Lower leg skin (tissue), 4 donors: ENCODE measurements at regions not wholly inside any gene's neighbourhood (a gene's known extent, or its start where the extent isn't known, plus 50 kb on each side); places are given as distances from the start of the nearest gene placed in this dataset.

Experiments used
- DNase-seq, 2 donors: peaks; one replicate each; pipeline ENCODE4 v3.0.0-alpha.2; 2019; ENCODE audit warnings: low spot score in 2 of 2
- H3K4me3 ChIP-seq: fragments of 200-600 bp; sonication (generic); 2 replicates; pipeline ENCODE4 v1.5.1; 2017; ENCODE audit warnings: mild to moderate bottlenecking, low read depth; ENCODE audit not compliant: poor library complexity, severe bottlenecking
- POLR2A ChIP-seq, 2 donors: fragments of 450-650 bp; IDR thresholded peaks; one replicate each; pipeline ENCODE4 v1.6.1; 2016 to 2017; ENCODE audit warnings: antibody characterized with exemption in 2 of 2, mild to moderate bottlenecking in 1 of 2, moderate library complexity in 1 of 2
- WGBS, 2 donors: methylation state at CpG; one replicate each; pipeline ENCODE4 v1.1.5; 2018; 5-methylcytosine and 5-hydroxymethylcytosine counted together
- intact Hi-C: fragments of 100-400 bp; cut with DNase I; formaldehyde crosslinking; loops from one replicate; pipeline ENCODE4 v1.15.0; 2023; ENCODE audit warnings: low total_unique reads
- TF ChIP-seq, protein P1 (sequence below), 3 donors: fragments of 450-650 bp; IDR thresholded peaks; one replicate each; pipeline ENCODE4 v1.5.1; 2016; ENCODE audit warnings: antibody characterized with exemption in 3 of 3, mild to moderate bottlenecking in 3 of 3, moderate library complexity in 2 of 3

GRCh38 chr4:29805245-29805644 lies 914.9 kb upstream of the PCDH7 start:
- WGBS, 2 donors = 58 to 59% methylated on average over 2 of the region's 2 CpGs

GRCh38 chr4:29805916-29806480 lies 914.2 kb upstream of the PCDH7 start:
- WGBS, 2 donors = 30 to 32% methylated on average over 3 of the region's 3 CpGs
- no peak for DNase-seq
- TF ChIP-seq POLR2A (IDR thresholded peaks at IDR 0.05) = no peak
- TF ChIP-seq, protein P1, sequence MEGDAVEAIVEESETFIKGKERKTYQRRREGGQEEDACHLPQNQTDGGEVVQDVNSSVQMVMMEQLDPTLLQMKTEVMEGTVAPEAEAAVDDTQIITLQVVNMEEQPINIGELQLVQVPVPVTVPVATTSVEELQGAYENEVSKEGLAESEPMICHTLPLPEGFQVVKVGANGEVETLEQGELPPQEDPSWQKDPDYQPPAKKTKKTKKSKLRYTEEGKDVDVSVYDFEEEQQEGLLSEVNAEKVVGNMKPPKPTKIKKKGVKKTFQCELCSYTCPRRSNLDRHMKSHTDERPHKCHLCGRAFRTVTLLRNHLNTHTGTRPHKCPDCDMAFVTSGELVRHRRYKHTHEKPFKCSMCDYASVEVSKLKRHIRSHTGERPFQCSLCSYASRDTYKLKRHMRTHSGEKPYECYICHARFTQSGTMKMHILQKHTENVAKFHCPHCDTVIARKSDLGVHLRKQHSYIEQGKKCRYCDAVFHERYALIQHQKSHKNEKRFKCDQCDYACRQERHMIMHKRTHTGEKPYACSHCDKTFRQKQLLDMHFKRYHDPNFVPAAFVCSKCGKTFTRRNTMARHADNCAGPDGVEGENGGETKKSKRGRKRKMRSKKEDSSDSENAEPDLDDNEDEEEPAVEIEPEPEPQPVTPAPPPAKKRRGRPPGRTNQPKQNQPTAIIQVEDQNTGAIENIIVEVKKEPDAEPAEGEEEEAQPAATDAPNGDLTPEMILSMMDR (IDR thresholded peaks at IDR 0.05) = no peak
- no peak overlapping the region for H3K4me3 ChIP-seq
- intact Hi-C loops = no loop called here

More at GRCh38 chr4:29805245-29805644, 914.9 kb upstream of the PCDH7 start:
- TF ChIP-seq, protein P1 (IDR thresholded peaks at IDR 0.05) = no peak
- TF ChIP-seq POLR2A (IDR thresholded peaks at IDR 0.05) = no peak
- DNase-seq = no peak
- no peak overlapping the region for H3K4me3 ChIP-seq
- intact Hi-C loops = no loop called here

GRCh38 chr4:29817961-29818360 lies 902.2 kb upstream of the PCDH7 start:
- WGBS, 2 donors = 75 to 79% methylated on average over 4 of the region's 4 CpGs
- intact Hi-C loops = no loop called here
- no peak overlapping the region for H3K4me3 ChIP-seq
- no peak for TF ChIP-seq POLR2A (IDR thresholded peaks at IDR 0.05)
- TF ChIP-seq, protein P1 (IDR thresholded peaks at IDR 0.05) = no peak
- DNase-seq = no peak

GRCh38 chr4:29829067-29829466 lies 891.1 kb upstream of the PCDH7 start:
- intact Hi-C loops = no loop called here
- TF ChIP-seq POLR2A (IDR thresholded peaks at IDR 0.05) = no peak
- TF ChIP-seq, protein P1 (IDR thresholded peaks at IDR 0.05) = no peak
- 69 to 77% methylated on average over 2 of the region's 2 CpGs for WGBS, 2 donors

DNA sequence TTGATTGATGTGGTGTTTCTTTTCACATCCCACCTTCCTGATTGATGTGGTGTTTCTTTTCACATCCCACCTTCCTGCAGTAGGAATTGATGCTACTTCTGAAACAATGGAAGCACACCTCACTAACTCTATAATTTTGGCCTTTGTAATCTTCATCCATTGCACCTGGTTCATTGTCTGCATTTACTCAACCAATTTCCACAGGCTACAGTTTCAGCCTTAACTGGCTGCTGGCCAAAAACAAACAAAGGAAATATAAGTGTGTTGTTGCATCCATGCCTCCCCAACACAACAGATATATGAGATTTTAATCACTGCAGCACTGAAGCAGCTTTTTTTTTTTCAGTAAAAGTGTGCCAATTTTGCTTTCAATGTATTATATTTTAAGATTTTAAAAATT lies 867.6 kb upstream of the PCDH7 start:
- no peak for TF ChIP-seq POLR2A (IDR thresholded peaks at IDR 0.05)
- TF ChIP-seq, protein P1 (IDR thresholded peaks at IDR 0.05) = no peak
- no peak for DNase-seq
- no peak overlapping the region for H3K4me3 ChIP-seq
- intact Hi-C loops = no loop called here

More at GRCh38 chr4:29829067-29829466, 891.1 kb upstream of the PCDH7 start:
- no peak for DNase-seq
- no peak overlapping the region for H3K4me3 ChIP-seq

GRCh38 chr4:29853833-29854232 lies 866.3 kb upstream of the PCDH7 start:
- TF ChIP-seq, protein P1 (IDR thresholded peaks at IDR 0.05) = no peak
- no peak for TF ChIP-seq POLR2A (IDR thresholded peaks at IDR 0.05)
- DNase-seq = no peak
- 78% methylated on average over 2 of the region's 2 CpGs for WGBS, 2 donors
- H3K4me3 ChIP-seq = no peak overlapping the region
- intact Hi-C loops = no loop called here
